ENCODE measurements at regions not wholly inside any gene's neighbourhood (a gene's known extent, or its start where the extent isn't known, plus 50 kb on each side); places are given as distances from the start of the nearest gene placed in this dataset.

DNA sequence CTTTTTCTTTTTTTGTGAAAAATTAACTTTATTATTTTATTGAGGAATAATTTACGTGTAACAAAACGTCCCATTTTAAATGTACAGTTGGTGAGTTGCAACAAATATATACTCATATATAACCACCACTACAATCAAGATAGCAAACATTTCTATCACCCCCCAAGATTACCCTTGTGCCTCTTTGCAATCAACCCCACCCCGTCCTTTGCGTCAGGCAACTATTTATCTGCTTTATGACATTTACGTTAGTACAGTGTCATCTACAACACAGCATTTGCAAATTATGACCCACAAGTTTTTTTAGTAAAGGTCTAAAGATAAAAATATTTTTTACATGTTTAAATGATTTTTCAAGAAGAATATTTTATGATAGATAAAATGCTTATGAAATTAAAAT, 485.6 kb upstream of the SOX9 start:
- TF ChIP-seq, protein P1, sequence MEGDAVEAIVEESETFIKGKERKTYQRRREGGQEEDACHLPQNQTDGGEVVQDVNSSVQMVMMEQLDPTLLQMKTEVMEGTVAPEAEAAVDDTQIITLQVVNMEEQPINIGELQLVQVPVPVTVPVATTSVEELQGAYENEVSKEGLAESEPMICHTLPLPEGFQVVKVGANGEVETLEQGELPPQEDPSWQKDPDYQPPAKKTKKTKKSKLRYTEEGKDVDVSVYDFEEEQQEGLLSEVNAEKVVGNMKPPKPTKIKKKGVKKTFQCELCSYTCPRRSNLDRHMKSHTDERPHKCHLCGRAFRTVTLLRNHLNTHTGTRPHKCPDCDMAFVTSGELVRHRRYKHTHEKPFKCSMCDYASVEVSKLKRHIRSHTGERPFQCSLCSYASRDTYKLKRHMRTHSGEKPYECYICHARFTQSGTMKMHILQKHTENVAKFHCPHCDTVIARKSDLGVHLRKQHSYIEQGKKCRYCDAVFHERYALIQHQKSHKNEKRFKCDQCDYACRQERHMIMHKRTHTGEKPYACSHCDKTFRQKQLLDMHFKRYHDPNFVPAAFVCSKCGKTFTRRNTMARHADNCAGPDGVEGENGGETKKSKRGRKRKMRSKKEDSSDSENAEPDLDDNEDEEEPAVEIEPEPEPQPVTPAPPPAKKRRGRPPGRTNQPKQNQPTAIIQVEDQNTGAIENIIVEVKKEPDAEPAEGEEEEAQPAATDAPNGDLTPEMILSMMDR (IDR thresholded peaks at IDR 0.05; ENCODE audit: insufficient read depth, low read length, poor library complexity, severe bottlenecking), result no peak
- TF ChIP-seq EZH2phosphoT487 (conservative IDR thresholded peaks at IDR 0.05; ENCODE audit: low read length), result no peak
